ENCODE measurements at regions not wholly inside any gene's neighbourhood (a gene's known extent, or its start where the extent isn't known, plus 50 kb on each side); places are given as distances from the start of the nearest gene placed in this dataset.
A peak's percentile ranks its signal among the peaks of the same experiment; 100 is the strongest.

DNA sequence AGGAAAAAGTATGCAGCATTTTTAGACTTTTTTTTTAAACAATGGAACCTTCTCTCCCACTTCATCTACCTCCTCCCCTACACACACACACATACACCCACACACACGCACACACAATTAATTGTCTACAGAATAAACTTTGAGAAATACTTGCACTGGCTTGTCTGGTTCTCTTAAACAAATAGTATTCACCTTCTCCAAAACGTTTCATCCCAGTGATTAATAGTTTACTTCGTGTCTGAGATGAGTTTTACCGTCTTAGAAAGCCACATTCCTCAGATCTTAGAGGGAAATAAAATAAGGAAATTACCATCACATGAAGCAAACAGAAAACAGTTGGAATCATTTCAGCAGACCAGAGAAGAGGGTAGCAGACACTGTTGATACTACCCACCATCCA lies 570.6 kb upstream of the CLINT1 start:
- Mint-ChIP-seq H3K9me3 (peaks cover 7% of the 10 kb centered on the region), H3K36me3 (ENCODE audit: low read depth) (no peaks in the 10 kb centered on the region), H3K27me3 (no peaks in the 10 kb centered on the region), H3K4me1 (peaks cover 46% of the 10 kb centered on the region), H3K27ac (no peak overlapping the region), H3K4me3 (no peak overlapping the region)
- ATAC-seq, result no peak
- DNase-seq, result no peak

DNA sequence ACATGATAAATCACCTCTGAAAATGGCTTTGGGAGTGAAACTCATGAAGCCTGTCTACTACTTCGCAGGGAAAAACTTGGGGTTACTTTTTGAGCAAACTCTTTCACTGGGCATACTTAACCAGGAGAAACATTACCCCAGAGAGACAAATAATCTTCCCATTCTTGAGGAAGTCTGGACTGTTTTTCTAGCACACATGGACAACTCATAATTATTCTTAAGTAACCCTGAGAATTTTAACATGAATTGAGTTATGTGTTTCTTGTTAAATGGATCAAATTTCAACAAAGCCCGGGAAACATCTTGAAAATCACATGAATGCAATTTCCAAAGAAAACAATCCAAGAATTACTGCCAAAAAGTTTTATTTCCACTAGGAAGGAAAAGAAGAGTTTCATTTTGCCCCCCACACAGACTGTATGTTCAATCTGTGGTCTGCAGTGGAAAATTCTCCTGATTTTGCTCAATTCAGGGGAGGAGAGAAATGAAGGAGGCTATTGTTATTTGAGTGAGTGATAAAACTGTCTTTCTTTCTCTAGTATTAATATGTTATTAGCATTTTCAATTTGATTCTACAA lies 564.8 kb upstream of the CLINT1 start:
- H3K4me1 Mint-ChIP-seq, result peaks cover 4% of the 10 kb centered on the region
- H3K36me3 Mint-ChIP-seq (ENCODE audit: low read depth), result no peaks in the 10 kb centered on the region
- no peak for ATAC-seq
- H3K27ac Mint-ChIP-seq, result no peak overlapping the region
- no peaks in the 10 kb centered on the region for H3K9me3 Mint-ChIP-seq
- no peak for DNase-seq
- no peaks in the 10 kb centered on the region for H3K27me3 Mint-ChIP-seq
- H3K4me3 Mint-ChIP-seq, result no peak overlapping the region

DNA sequence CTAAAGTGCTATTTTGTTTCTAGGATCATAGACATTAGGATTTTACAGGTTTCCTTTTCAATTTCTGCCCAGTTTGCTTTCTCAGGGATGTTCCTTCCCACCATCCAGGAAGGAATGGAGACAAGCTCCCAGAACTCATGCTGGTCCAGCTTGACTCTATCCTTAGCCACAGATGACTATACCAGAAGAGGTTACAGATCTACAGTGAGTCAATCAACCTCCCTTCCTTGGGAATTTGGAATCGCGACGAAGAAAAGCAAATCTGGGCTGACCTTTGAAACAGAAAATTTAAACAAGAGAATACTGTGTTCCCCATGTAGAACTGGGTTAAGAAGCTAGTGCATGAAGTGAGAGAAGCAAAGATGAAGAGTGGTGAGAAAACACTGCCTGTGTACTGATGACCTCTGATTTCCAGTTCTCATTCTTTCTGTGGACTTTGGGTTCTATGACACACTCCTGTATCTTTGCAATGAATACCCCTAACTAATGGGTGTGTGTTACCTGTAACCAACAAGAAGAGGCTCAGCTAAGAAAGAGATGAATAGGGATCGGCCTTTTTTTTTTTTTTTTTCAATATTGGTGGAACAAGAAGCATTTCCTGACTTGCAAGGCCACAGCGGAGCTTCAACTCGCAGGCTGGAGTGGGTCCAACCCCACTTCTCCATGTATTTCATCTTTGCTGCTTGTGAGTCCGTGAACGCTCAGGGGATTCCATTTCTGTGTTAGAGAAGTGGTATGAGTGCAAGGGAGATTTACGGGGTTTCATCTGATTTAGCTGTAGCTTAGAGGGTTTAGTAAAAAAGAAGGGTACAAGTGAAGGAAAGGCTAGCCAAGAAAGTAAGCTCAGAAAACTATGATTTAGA lies 563.9 kb upstream of the CLINT1 start:
- Mint-ChIP-seq H3K36me3 (ENCODE audit: low read depth) (no peaks in the 10 kb centered on the region), H3K4me3 (no peak overlapping the region), H3K4me1 (peaks cover 4% of the 10 kb centered on the region), H3K27ac (no peak overlapping the region), H3K9me3 (no peaks in the 10 kb centered on the region), H3K27me3 (no peaks in the 10 kb centered on the region)
- no peak for ATAC-seq
- no peak for DNase-seq

DNA sequence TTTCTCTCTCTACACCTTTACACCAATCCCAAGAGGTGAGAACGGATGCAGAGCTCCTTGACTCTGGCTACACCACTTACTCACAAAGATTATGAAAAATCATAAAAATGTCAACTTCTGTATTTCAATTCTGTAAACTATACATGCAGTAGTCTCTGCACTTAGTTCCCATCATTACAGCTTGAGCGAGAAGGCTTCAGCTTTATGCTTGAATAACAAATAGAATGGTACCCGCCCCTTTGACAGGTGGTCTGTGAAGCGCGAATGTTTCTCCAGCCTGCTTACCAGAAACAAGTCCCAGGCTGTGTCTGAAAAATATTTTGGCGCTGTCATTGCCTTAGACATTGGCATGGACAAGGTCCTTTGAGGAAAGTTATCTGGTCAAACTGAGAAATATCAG lies 562.4 kb upstream of the CLINT1 start:
- Mint-ChIP-seq H3K36me3 (ENCODE audit: low read depth) (no peaks in the 10 kb centered on the region), H3K27ac (no peak overlapping the region), H3K27me3 (no peaks in the 10 kb centered on the region), H3K9me3 (no peaks in the 10 kb centered on the region), H3K4me3 (no peak overlapping the region), H3K4me1 (peaks cover 4% of the 10 kb centered on the region)
- ATAC-seq (no peak), DNase-seq (no peak)

DNA sequence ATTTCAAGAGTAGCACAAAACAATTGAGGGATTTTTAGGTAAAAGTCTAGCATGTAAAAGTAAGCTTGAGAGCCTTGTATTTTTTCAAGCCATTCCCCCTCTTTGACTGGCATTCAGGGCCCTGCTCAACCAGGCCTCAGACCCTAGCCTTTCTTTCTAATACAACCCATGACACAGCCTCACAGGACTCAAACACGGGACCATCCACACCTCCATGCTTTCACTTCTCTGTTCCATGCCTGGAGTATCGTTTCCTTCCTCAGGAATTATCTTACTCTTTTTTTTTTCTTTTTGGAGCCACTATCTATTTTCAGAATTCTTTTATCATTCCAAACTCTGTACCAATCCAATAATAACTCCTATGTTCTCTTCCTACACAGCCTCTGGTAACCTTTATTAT lies 560.2 kb upstream of the CLINT1 start:
- no peak overlapping the region for H3K27ac Mint-ChIP-seq
- ATAC-seq (no peak), DNase-seq (no peak)
- H3K4me1 Mint-ChIP-seq, result no peaks in the 10 kb centered on the region
- H3K4me3 Mint-ChIP-seq, result no peak overlapping the region
- no peaks in the 10 kb centered on the region for H3K36me3 Mint-ChIP-seq (ENCODE audit: low read depth)
- H3K27me3 Mint-ChIP-seq, result no peaks in the 10 kb centered on the region
- no peaks in the 10 kb centered on the region for H3K9me3 Mint-ChIP-seq

- DNase-seq (no peak), ATAC-seq (no peak)
- peaks cover 3% of the 10 kb centered on the region for H3K4me1 Mint-ChIP-seq
- peaks cover 2% of the 10 kb centered on the region for H3K36me3 Mint-ChIP-seq (ENCODE audit: low read depth)
- H3K27me3 Mint-ChIP-seq, result no peaks in the 10 kb centered on the region
- no peaks in the 10 kb centered on the region for H3K9me3 Mint-ChIP-seq
- no peak overlapping the region for H3K4me3 Mint-ChIP-seq
- no peak overlapping the region for H3K27ac Mint-ChIP-seq
These were observed 555.8 kb upstream of the CLINT1 start for GRCh38 chr5:158414780-158415179.

DNA sequence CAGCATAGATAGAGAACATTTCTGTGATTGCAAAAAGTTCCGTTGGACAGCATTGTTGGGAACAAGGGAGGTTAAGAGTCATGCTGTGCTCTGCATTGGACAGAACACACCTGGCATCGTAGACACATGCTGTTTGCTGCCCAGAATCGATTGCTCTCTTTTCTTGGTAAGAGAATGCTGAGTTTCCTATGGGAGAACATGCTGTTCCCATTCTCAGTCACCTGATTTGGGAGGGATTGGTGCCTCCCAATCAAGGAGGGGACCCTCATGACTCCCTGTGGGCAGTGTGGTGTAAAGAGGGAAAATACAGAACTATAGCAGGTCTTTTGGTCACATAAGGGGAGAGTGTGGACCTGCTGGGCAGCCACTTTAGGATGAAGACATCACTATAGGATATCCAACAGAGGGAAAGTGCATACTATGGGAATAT lies 555.4 kb upstream of the CLINT1 start:
- Mint-ChIP-seq H3K27me3 (no peaks in the 10 kb centered on the region), H3K4me3 (no peak overlapping the region), H3K9me3 (no peaks in the 10 kb centered on the region), H3K36me3 (ENCODE audit: low read depth) (peaks cover 2% of the 10 kb centered on the region), H3K4me1 (peaks cover 3% of the 10 kb centered on the region), H3K27ac (no peak overlapping the region)
- DNase-seq (no peak), ATAC-seq (no peak)

GRCh38 chr5:158413122-158413680 lies 554.3 kb upstream of the CLINT1 start:
- Mint-ChIP-seq H3K27me3 (no peaks in the 10 kb centered on the region), H3K27ac (no peak overlapping the region), H3K9me3 (no peaks in the 10 kb centered on the region), H3K4me1 (peaks cover 3% of the 10 kb centered on the region), H3K4me3 (no peak overlapping the region), H3K36me3 (ENCODE audit: low read depth) (peaks cover 2% of the 10 kb centered on the region)
- DNase-seq (no peak), ATAC-seq (no peak)

DNA sequence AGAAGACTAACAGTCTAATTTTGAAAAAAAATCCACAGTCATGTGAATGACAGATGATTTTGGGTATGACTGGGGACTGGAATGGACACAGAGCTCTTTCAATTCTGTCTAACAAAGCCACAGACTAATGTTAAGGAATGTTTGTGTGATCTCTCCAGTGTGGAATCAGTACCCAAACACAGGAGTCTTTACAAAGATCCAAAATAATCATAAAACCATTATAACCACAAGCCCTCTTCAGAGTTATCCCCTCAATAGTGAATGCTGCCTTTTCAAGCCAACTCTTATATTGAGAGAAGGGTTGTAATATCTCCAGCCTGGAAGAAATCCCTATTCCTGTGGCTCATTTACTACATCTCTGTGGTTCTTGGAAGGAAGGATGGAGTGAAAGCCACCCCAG lies 552.0 kb upstream of the CLINT1 start:
- no peak overlapping the region for H3K4me3 Mint-ChIP-seq

DNA sequence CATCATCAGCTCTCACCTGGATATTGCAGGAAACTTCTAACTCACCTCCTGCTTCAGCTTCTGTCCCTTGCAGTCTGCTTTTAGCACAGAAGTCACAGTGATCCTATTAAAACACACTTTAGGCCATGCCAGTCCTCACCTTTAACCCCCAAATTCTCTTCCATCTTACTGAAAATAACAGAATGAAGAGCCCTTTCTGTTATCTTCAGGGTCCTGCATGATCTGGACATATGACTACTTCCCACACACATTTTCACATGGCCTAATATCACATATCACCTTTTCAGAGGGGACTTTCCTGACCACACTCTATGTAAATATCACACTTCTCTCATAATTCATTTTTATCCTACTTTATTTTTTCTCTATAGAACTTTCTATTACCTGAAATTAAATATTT lies 550.6 kb upstream of the CLINT1 start:
- DNase-seq, result no peak
- peaks cover 5% of the 10 kb centered on the region for H3K4me1 Mint-ChIP-seq
- H3K27ac Mint-ChIP-seq, result no peak overlapping the region
- H3K27me3 Mint-ChIP-seq, result no peaks in the 10 kb centered on the region
- H3K4me3 Mint-ChIP-seq, result no peak overlapping the region
- peaks cover 10% of the 10 kb centered on the region for H3K9me3 Mint-ChIP-seq
- no peak for ATAC-seq
- H3K36me3 Mint-ChIP-seq (ENCODE audit: low read depth), result peaks cover 4% of the 10 kb centered on the region

More for the DNA sequence above, 552.0 kb upstream of the CLINT1 start:
- no peak for DNase-seq
- no peak overlapping the region for H3K27ac Mint-ChIP-seq
- no peaks in the 10 kb centered on the region for H3K9me3 Mint-ChIP-seq
- peaks cover 5% of the 10 kb centered on the region for H3K4me1 Mint-ChIP-seq
- no peak for ATAC-seq
- peaks cover 2% of the 10 kb centered on the region for H3K36me3 Mint-ChIP-seq (ENCODE audit: low read depth)
- H3K27me3 Mint-ChIP-seq, result no peaks in the 10 kb centered on the region

DNA sequence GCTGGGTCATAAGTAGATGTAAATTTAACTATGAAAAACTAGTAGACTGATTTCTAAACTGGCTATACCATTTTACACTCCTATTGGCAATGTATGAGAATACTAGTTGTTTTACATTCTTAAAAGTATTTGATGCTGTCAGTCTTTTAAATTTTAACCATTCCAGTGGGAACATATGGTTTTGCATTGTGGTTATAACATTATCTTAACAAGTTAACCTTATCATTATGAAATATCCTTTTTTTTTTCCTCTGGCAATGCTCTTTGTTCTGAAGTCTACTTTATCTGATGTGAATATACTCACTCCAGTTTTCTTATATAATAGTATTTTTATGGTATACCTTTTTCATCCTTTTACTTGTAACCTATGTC lies 548.9 kb upstream of the CLINT1 start:
- ATAC-seq (no peak), DNase-seq (no peak)
- Mint-ChIP-seq H3K9me3 (peaks cover 27% of the 10 kb centered on the region), H3K27ac (no peak overlapping the region), H3K4me1 (peaks cover 1% of the 10 kb centered on the region), H3K27me3 (no peaks in the 10 kb centered on the region), H3K36me3 (ENCODE audit: low read depth) (peaks cover 6% of the 10 kb centered on the region), H3K4me3 (no peak overlapping the region)

DNA sequence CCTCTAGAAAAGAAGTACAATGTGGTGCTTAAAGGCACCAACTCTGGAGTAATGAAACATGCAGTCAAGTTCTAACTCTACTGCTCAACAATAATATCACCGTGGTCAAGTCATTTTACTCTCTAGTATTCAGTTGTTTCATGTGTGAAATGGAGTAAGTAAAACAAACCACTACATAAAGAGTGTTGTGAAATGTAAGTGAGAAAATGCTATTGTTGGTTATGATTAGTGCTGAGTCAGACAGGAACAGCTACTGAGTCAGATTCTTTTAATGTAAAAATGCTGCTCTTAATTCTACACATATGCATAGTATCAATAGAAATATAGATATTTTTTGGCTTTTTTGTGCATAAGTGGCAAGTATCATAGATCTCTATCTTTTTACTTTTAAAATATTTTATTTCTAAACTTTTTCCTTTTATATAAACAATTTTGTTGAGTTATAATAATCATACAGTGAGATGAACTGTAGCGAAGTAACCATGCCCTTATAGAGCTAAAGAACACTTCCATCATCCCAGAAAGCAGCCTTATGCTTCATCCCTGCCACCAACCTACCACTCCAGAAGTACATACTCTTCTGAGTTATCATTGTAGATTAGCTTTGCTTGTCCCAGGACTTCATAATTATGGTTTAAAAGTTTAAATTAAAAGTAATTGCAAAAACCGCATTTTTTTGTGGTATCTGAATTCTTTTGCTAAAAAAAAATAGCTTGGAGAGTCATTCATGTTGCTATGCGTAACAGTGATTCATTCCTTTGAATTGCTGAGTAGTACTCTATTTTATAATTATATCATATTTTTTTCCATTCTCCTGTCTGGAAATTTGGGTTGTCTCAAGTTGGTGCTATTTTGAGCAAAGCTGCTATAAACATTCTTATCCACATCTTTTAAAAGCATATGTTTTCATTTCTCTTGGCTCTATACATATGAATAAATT lies 548.2 kb upstream of the CLINT1 start:
- ATAC-seq, result peak; percentile 36
- H3K9me3 Mint-ChIP-seq, result peaks cover 29% of the 10 kb centered on the region
- H3K36me3 Mint-ChIP-seq (ENCODE audit: low read depth), result peaks cover 6% of the 10 kb centered on the region
- peaks cover 1% of the 10 kb centered on the region for H3K4me1 Mint-ChIP-seq
- H3K4me3 Mint-ChIP-seq, result no peak overlapping the region
- DNase-seq, result no peak
- no peak overlapping the region for H3K27ac Mint-ChIP-seq
- H3K27me3 Mint-ChIP-seq, result no peaks in the 10 kb centered on the region

- ATAC-seq (no peak), DNase-seq (no peak)
- Mint-ChIP-seq H3K9me3 (peaks cover 15% of the 10 kb centered on the region), H3K27me3 (no peaks in the 10 kb centered on the region), H3K4me1 (peaks cover 8% of the 10 kb centered on the region), H3K27ac (no peak overlapping the region), H3K36me3 (ENCODE audit: low read depth) (peaks cover 3% of the 10 kb centered on the region), H3K4me3 (no peak overlapping the region)
These were observed 539.6 kb upstream of the CLINT1 start for GRCh38 chr5:158398360-158399201.

DNA sequence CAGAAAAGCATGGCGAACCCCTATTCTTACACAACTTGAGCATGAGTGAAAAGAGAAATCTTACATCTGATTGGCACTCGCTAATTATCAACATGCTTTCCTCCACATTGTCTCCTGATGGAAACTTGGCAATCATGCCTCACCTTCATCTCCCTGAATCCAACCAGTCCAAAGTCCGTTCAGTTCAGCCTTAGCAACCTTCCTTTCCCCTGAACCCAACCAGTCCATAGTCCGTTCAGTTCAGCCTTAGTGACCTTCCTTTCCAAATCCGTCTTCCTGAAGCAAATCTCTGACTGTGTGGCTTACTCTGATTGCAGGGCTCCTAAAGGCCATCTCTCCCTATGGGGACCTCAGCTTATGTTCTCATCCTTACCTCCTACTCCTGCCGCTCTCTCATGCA lies 538.3 kb upstream of the CLINT1 start:
- peaks cover 8% of the 10 kb centered on the region for H3K4me1 Mint-ChIP-seq
- peaks cover 6% of the 10 kb centered on the region for H3K9me3 Mint-ChIP-seq
- no peak overlapping the region for H3K27ac Mint-ChIP-seq
- DNase-seq (no peak), ATAC-seq (no peak)
- H3K36me3 Mint-ChIP-seq (ENCODE audit: low read depth), result no peaks in the 10 kb centered on the region
- no peak overlapping the region for H3K4me3 Mint-ChIP-seq
- H3K27me3 Mint-ChIP-seq, result no peaks in the 10 kb centered on the region
